SU-DHL-6 (cell line): ENCODE measurements at regions not wholly inside any gene's neighbourhood (a gene's known extent, or its start where the extent isn't known, plus 50 kb on each side); places are given as distances from the start of the nearest gene placed in this dataset.

Source experiments
- EZH2phosphoT487 ChIP-seq: fragments of 200-600 bp; sonication (generic), shearing (Covaris generic); conservative IDR thresholded peaks from 2 replicates; pipeline ENCODE4 v1.6.1; 2018; ENCODE audit warnings: mild to moderate bottlenecking, antibody characterized with exemption, low read length, moderate library complexity, mixed read lengths
- TF ChIP-seq, protein P1 (sequence below): fragments of 200-600 bp; sonication (generic); IDR thresholded peaks from one replicate; pipeline ENCODE4 v1.5.1; 2017; ENCODE audit warnings: antibody characterized with exemption, mild to moderate bottlenecking, low read length, moderate library complexity; ENCODE audit not compliant: insufficient read depth, poor library complexity, severe bottlenecking

GRCh38 chr3:75115695-75116094, 501.2 kb upstream of the CNTN3 start:
- TF ChIP-seq, protein P1, sequence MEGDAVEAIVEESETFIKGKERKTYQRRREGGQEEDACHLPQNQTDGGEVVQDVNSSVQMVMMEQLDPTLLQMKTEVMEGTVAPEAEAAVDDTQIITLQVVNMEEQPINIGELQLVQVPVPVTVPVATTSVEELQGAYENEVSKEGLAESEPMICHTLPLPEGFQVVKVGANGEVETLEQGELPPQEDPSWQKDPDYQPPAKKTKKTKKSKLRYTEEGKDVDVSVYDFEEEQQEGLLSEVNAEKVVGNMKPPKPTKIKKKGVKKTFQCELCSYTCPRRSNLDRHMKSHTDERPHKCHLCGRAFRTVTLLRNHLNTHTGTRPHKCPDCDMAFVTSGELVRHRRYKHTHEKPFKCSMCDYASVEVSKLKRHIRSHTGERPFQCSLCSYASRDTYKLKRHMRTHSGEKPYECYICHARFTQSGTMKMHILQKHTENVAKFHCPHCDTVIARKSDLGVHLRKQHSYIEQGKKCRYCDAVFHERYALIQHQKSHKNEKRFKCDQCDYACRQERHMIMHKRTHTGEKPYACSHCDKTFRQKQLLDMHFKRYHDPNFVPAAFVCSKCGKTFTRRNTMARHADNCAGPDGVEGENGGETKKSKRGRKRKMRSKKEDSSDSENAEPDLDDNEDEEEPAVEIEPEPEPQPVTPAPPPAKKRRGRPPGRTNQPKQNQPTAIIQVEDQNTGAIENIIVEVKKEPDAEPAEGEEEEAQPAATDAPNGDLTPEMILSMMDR, result no peak
- no peak for TF ChIP-seq EZH2phosphoT487
